ENCODE measurements at regions not wholly inside any gene's neighbourhood (a gene's known extent, or its start where the extent isn't known, plus 50 kb on each side); places are given as distances from the start of the nearest gene placed in this dataset.

- 61 to 70% methylated on average over 13 of the region's 13 CpGs for WGBS, 2 donors
- intact Hi-C loops (cut with DNase I; ENCODE audit: low total_unique reads): no loop called here
- no peak overlapping the region for H3K4me3 ChIP-seq (ENCODE audit: low read depth, poor library complexity, severe bottlenecking)
- peak in 1 of 2 donors; percentile 43 for DNase-seq (ENCODE audit: low spot score in 2 of 2)
- TF ChIP-seq POLR2A (IDR thresholded peaks at IDR 0.05): no peak
- TF ChIP-seq, protein P1, sequence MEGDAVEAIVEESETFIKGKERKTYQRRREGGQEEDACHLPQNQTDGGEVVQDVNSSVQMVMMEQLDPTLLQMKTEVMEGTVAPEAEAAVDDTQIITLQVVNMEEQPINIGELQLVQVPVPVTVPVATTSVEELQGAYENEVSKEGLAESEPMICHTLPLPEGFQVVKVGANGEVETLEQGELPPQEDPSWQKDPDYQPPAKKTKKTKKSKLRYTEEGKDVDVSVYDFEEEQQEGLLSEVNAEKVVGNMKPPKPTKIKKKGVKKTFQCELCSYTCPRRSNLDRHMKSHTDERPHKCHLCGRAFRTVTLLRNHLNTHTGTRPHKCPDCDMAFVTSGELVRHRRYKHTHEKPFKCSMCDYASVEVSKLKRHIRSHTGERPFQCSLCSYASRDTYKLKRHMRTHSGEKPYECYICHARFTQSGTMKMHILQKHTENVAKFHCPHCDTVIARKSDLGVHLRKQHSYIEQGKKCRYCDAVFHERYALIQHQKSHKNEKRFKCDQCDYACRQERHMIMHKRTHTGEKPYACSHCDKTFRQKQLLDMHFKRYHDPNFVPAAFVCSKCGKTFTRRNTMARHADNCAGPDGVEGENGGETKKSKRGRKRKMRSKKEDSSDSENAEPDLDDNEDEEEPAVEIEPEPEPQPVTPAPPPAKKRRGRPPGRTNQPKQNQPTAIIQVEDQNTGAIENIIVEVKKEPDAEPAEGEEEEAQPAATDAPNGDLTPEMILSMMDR (IDR thresholded peaks at IDR 0.05): no peak
These were observed 83.7 kb upstream of the PPP2R2D start for GRCh38 chr10:131816941-131817700.

- intact Hi-C loops (cut with DNase I; ENCODE audit: low total_unique reads): no loop called here
- TF ChIP-seq POLR2A (IDR thresholded peaks at IDR 0.05): no peak
- TF ChIP-seq, protein P1 (IDR thresholded peaks at IDR 0.05): no peak
- WGBS, 2 donors: 67 to 68% methylated on average over 13 of the region's 13 CpGs
- no peak overlapping the region for H3K4me3 ChIP-seq (ENCODE audit: low read depth, poor library complexity, severe bottlenecking)
- peak in 1 of 2 donors; percentile 63 for DNase-seq (ENCODE audit: low spot score in 2 of 2)
These were observed 82.8 kb upstream of the PPP2R2D start for GRCh38 chr10:131817866-131818509.

DNA sequence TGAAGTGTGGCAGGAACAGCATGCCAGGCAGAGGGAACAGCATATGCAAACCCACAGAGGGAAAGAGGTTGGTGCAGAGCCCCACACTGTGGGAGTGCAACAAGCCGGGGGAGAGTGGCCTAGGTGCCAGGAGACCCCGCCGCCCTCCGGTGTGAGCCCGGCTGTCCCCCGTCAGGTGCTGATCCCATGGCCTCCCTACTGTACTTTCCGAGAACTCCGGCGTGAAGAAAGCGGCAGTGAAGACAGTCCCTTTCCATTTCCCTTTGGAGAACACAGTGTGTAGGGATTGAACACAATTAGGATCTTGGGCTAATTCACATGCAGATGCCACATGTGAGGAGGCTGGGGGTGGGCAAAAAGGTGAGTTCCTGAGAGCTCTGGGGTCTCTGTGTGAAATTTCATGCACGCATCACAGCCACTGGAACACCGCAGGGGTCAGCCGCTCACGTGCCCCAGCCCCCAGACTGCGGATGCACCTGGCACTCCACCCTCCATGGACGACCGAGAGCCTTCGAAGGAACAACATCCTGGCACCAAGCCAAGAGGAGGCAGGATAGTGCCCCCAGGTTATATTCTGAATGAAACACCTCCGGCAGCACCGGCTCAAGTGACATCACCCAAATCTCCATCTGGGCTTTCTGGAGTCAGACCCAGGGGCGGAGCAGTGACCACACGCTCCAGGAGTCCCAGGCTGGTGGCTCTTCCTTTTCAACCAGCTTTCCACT, 82.1 kb upstream of the PPP2R2D start:
- peak in 1 of 2 donors; percentile 71 for DNase-seq (ENCODE audit: low spot score in 2 of 2)
- 75 to 88% methylated on average over 22 of the region's 22 CpGs for WGBS, 2 donors
- H3K4me3 ChIP-seq (ENCODE audit: low read depth, poor library complexity, severe bottlenecking): no peak overlapping the region
- intact Hi-C loops (cut with DNase I; ENCODE audit: low total_unique reads): no loop called here
- TF ChIP-seq, protein P1 (IDR thresholded peaks at IDR 0.05): no peak
- no peak for TF ChIP-seq POLR2A (IDR thresholded peaks at IDR 0.05)

GRCh38 chr10:131819241-131820072, 81.4 kb upstream of the PPP2R2D start:
- WGBS, 2 donors: 66 to 69% methylated on average over 24 to 25 of the region's 25 CpGs
- intact Hi-C loops (cut with DNase I; ENCODE audit: low total_unique reads): no loop called here
- peak in 1 of 2 donors; percentile 43 for DNase-seq (ENCODE audit: low spot score in 2 of 2)
- TF ChIP-seq POLR2A (IDR thresholded peaks at IDR 0.05): no peak
- no peak overlapping the region for H3K4me3 ChIP-seq (ENCODE audit: low read depth, poor library complexity, severe bottlenecking)

DNA sequence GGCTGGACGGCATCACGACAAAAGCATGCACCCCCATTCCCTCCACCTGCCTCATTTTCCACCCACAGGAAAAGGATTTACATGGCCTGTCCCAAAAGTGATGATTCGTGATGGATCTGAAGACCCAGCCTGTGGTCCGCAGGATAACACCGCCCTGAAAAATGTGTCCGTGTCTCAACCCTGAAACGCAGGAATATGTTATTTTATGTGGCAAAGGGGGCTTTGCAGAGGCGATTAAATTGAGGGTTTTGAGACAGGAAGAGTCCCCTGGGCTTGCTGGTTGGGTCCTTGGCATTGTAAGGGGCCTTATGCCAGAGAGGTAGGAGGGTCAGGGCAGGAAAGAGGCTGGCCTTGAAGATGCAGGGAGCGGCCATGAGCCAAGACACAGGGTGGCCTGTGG, 80.2 kb upstream of the PPP2R2D start:
- WGBS, 2 donors: 78 to 82% methylated on average over 9 of the region's 9 CpGs
- intact Hi-C loops (cut with DNase I; ENCODE audit: low total_unique reads): no loop called here
- no peak for DNase-seq (ENCODE audit: low spot score in 2 of 2)
- TF ChIP-seq POLR2A (IDR thresholded peaks at IDR 0.05): no peak
- no peak overlapping the region for H3K4me3 ChIP-seq (ENCODE audit: low read depth, poor library complexity, severe bottlenecking)

- WGBS, 2 donors: 87 to 89% methylated on average over 8 of the region's 8 CpGs
- H3K4me3 ChIP-seq (ENCODE audit: low read depth, poor library complexity, severe bottlenecking): no peak overlapping the region
- DNase-seq (ENCODE audit: low spot score in 2 of 2): peak in 1 of 2 donors; percentile 49
- TF ChIP-seq, protein P1 (IDR thresholded peaks at IDR 0.05): no peak
- no peak for TF ChIP-seq POLR2A (IDR thresholded peaks at IDR 0.05)
- intact Hi-C loops (cut with DNase I; ENCODE audit: low total_unique reads): no loop called here
These were observed 79.3 kb upstream of the PPP2R2D start for GRCh38 chr10:131821378-131822012.
